ENCODE measurements at regions not wholly inside any gene's neighbourhood (a gene's known extent, or its start where the extent isn't known, plus 50 kb on each side); places are given as distances from the start of the nearest gene placed in this dataset.

DNA sequence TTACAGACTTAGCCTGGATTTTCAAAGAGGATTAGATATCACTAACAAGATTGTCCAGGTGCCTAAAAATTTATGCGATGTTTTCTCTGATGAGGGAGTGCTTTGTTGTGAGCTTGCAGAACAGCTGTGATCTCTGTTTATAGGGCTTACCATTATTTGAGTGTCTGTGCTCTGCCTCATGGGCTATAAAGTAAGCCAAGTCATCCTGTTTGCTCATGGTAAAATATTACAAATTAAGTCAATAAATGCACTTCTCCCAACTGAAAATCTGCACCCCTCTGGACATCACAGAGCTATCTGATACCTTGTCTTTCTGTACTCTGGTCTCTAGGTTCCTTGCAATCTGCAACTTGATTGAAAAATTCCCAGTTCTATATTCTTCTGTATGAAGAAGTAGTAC, 293.4 kb upstream of the ACTBL2 start:
- ATAC-seq (ENCODE audit: low FRiP score in 2 of 2) (no peak), DNase-seq (no peak)
- Histone ChIP-seq H3K9me3 (no peaks in the 10 kb centered on the region), H3K4me1 (peaks cover 5 to 10% (median 8%) of the 10 kb centered on the region in 4 donors), H3K36me3 (no peaks in the 10 kb centered on the region), H3K27me3 (no peaks in the 10 kb centered on the region), H3K27ac (no peak overlapping the region), H3K4me3 (no peak overlapping the region)
- TF ChIP-seq, protein P1, sequence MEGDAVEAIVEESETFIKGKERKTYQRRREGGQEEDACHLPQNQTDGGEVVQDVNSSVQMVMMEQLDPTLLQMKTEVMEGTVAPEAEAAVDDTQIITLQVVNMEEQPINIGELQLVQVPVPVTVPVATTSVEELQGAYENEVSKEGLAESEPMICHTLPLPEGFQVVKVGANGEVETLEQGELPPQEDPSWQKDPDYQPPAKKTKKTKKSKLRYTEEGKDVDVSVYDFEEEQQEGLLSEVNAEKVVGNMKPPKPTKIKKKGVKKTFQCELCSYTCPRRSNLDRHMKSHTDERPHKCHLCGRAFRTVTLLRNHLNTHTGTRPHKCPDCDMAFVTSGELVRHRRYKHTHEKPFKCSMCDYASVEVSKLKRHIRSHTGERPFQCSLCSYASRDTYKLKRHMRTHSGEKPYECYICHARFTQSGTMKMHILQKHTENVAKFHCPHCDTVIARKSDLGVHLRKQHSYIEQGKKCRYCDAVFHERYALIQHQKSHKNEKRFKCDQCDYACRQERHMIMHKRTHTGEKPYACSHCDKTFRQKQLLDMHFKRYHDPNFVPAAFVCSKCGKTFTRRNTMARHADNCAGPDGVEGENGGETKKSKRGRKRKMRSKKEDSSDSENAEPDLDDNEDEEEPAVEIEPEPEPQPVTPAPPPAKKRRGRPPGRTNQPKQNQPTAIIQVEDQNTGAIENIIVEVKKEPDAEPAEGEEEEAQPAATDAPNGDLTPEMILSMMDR (IDR thresholded peaks at IDR 0.05): no peak
- TF ChIP-seq EP300 (IDR thresholded peaks at IDR 0.05) (no peak), POLR2AphosphoS5 (IDR thresholded peaks at IDR 0.05) (no peak), POLR2A (IDR thresholded peaks at IDR 0.05) (no peak)
- WGBS, 2 donors: 60 to 72% methylated on average over 1 of the region's 1 CpG

DNA sequence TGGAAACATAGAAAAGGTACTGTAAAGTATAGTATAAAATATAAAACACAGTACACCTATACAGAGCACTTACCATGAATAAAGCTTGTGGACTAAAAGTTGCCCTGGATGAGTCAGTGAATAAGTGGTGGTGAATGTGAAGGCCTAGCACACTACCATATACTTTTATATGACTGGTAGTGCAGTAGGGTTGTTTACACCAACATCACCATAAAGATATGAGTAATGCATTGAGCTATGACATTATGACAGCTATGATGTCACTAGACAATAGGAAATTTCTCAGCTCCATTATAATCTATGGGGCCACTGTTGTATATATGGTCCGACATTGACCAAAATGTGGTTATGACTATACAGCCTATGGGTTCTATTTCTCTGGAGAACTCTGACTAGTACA, 291.8 kb upstream of the ACTBL2 start:
- 97 to 100% methylated on average over 1 of the region's 1 CpG for WGBS, 2 donors
- Histone ChIP-seq H3K27ac (no peak overlapping the region), H3K9me3 (no peaks in the 10 kb centered on the region), H3K4me3 (no peak overlapping the region), H3K27me3 (no peaks in the 10 kb centered on the region), H3K4me1 (peaks cover 0 to under 1% (median 0%) of the 10 kb centered on the region in 4 donors), H3K36me3 (no peaks in the 10 kb centered on the region)
- TF ChIP-seq POLR2AphosphoS5 (IDR thresholded peaks at IDR 0.05): no peak
- ATAC-seq (ENCODE audit: low FRiP score in 2 of 2) (no peak), DNase-seq (no peak)

DNA sequence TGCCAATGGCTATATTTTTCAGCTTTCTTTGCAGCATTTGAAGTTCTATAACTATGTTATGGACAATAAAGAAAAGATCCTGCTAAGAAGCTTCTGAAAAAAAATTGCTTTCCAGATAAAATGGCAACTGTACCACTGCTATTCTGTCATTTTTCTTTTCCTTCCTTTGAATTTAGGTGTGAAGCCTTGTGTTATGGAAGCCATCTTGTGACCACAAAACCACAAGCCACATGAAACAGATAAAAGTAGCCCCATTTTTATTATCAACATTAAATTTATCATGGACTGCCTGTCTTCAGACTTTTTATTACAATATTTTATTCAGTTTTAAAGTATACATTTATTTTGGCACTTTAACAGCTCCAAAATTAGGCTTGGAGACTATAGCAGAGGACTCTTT, 289.9 kb upstream of the ACTBL2 start:
- ATAC-seq (ENCODE audit: low FRiP score in 2 of 2) (no peak), DNase-seq (no peak)
- no peaks in the 10 kb centered on the region for H3K9me3 ChIP-seq
- TF ChIP-seq, protein P1 (IDR thresholded peaks at IDR 0.05): no peak
- no peak for TF ChIP-seq POLR2A (IDR thresholded peaks at IDR 0.05)
- no peak for TF ChIP-seq EP300 (IDR thresholded peaks at IDR 0.05)
- TF ChIP-seq POLR2AphosphoS5 (IDR thresholded peaks at IDR 0.05): no peak
- no peaks in the 10 kb centered on the region for H3K27me3 ChIP-seq
- no peaks in the 10 kb centered on the region for H3K36me3 ChIP-seq
- H3K4me3 ChIP-seq: no peak overlapping the region
- no peak overlapping the region for H3K27ac ChIP-seq
- no peaks in the 10 kb centered on the region for H3K4me1 ChIP-seq

DNA sequence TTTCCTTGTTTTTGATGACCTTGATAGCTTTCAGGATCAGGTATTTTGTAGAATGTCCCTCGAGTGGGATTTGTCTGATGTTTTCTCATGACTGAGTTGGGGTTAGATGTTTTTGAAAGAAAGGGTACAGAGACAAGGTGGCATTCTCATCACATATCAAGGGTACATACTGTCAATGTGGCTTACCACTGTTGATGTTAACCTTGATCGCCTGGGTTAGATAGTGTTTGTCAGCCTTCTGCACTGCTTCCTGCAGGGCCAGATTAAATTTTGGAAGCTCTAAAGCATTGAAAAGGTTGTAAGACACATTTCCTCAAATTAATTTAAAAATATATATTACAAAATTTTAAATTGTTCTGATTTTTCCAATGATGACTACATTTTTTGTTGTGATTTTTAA, 287.4 kb upstream of the ACTBL2 start:
- H3K4me3 ChIP-seq: no peak overlapping the region
- 61 to 77% methylated on average over 2 of the region's 2 CpGs for WGBS, 2 donors
- H3K9me3 ChIP-seq: no peaks in the 10 kb centered on the region
- DNase-seq: no peak
- H3K27ac ChIP-seq: no peak overlapping the region
- H3K27me3 ChIP-seq: no peaks in the 10 kb centered on the region
- ATAC-seq (ENCODE audit: low FRiP score in 2 of 2): no peak
- H3K4me1 ChIP-seq: no peaks in the 10 kb centered on the region
- TF ChIP-seq POLR2AphosphoS5 (IDR thresholded peaks at IDR 0.05): no peak
- TF ChIP-seq POLR2A (IDR thresholded peaks at IDR 0.05): no peak
- TF ChIP-seq EP300 (IDR thresholded peaks at IDR 0.05): no peak
- TF ChIP-seq, protein P1 (IDR thresholded peaks at IDR 0.05): no peak
- no peaks in the 10 kb centered on the region for H3K36me3 ChIP-seq

DNA sequence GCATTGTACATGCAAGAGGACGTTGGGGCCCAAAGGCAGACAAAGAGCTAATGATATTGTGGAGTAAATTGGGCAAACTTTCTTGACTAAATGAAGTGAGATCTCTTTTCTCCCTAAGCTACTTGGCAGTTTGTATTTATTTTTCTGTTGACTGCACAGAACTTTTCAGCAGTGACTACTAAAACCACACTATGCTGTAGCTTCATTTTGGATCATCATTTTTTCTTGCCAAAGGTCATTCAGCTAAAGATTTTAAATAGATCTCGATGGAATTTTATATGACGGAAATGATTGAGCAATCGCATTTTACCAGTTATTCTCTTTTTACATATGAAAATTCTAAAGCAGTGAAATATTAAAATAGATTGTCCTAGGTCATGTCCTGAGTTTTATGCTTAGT, 286.1 kb upstream of the ACTBL2 start:
- Histone ChIP-seq H3K4me1 (no peaks in the 10 kb centered on the region), H3K27ac (peak overlapping the region in 1 of 4 donors; percentile 34), H3K4me3 (no peak overlapping the region), H3K9me3 (no peaks in the 10 kb centered on the region), H3K27me3 (no peaks in the 10 kb centered on the region), H3K36me3 (no peaks in the 10 kb centered on the region)
- DNase-seq (no peak), ATAC-seq (ENCODE audit: low FRiP score in 2 of 2) (no peak)
- 74 to 82% methylated on average over 4 of the region's 4 CpGs for WGBS, 2 donors
- TF ChIP-seq POLR2AphosphoS5 (IDR thresholded peaks at IDR 0.05) (no peak), EP300 (IDR thresholded peaks at IDR 0.05) (no peak), POLR2A (IDR thresholded peaks at IDR 0.05) (no peak)
- TF ChIP-seq, protein P1 (IDR thresholded peaks at IDR 0.05): no peak
